Endothelial cell of umbilical vein (primary cell): ENCODE measurements at regions not wholly inside any gene's neighbourhood (a gene's known extent, or its start where the extent isn't known, plus 50 kb on each side); places are given as distances from the start of the nearest gene placed in this dataset.

Source experiments
- BruUV-seq: library from RNA; stranded (reverse); fragments of 400-500 nt; replicated peaks from 2 replicates; lab custom pipeline; 2021; lab: Mats Ljungman, UMichigan
- CTCF ChIA-PET: fragments of 300-600, 350-600 bp; sonication (Branson Sonifier 250); formaldehyde crosslinking; loops from one replicate; lab custom pipeline; 2021; ENCODE audit warnings: antibody characterized with exemption, inconsistent platforms; lab: Charles Lee
- POLR2A ChIA-PET: fragments of 300-600, 350-600 bp; sonication (Branson Sonifier 250); formaldehyde crosslinking; loops from one replicate; lab custom pipeline; 2021; ENCODE audit warnings: antibody characterized with exemption, inconsistent platforms; lab: Charles Lee
- DNase-seq: peaks from one replicate; pipeline ENCODE4 v3.0.0-alpha.2; 2011; ENCODE audit warnings: low read depth, low spot score
- FAIRE-seq: peaks from 2 replicates; lab custom pipeline; 2011; peaks lifted over from hg19 to GRCh38; lab: Jason Lieb, UNC
- H2AFZ ChIP-seq: 2 replicates; pipeline ENCODE4 v1.6.0; 2012; ENCODE audit warnings: low read depth, low read length, control low read depth, inconsistent platforms
- H3K27ac ChIP-seq: 2 replicates; pipeline ENCODE4 v1.5.1; 2011; ENCODE audit warnings: low read depth, mild to moderate bottlenecking, control low read depth, low read length, moderate library complexity; ENCODE audit not compliant: insufficient read depth
- H3K27me3 ChIP-seq, 2 experiments: 2 replicates each; pipeline versions ENCODE4 v1.6.0 to v1.6.1; 2011; ENCODE audit warnings: low read length in 2 of 2, mixed read lengths in 1 of 2; ENCODE audit not compliant: control insufficient read depth in 2 of 2, insufficient read depth in 2 of 2
- H3K36me3 ChIP-seq, 2 experiments: 2 replicates in 1 of 2; 3 replicates in 1 of 2; pipeline ENCODE4 v1.5.1; 2011; ENCODE audit warnings: low read length in 2 of 2, mild to moderate bottlenecking in 1 of 2, moderate library complexity in 1 of 2; ENCODE audit not compliant: control insufficient read depth in 2 of 2, insufficient read depth in 2 of 2; ENCODE audit errors: extremely low read depth in 1 of 2
- H3K4me1 ChIP-seq: 3 replicates; pipeline ENCODE4 v1.5.1; 2011; ENCODE audit warnings: mild to moderate bottlenecking, low read length; ENCODE audit not compliant: control insufficient read depth, insufficient read depth; ENCODE audit errors: extremely low read depth
- H3K4me2 ChIP-seq: 2 replicates; pipeline ENCODE4 v1.6.1; 2011; ENCODE audit warnings: low read length, control low read depth, mixed read lengths; ENCODE audit not compliant: insufficient read depth
- H3K4me3 ChIP-seq, 3 experiments: fragments of 200-600 bp in 1 of 3; sonication (generic), shearing (Covaris generic) in 1 of 3; replicated peaks in 1 of 3; 2 replicates each; pipeline ENCODE4 v1.5.1; 2011 to 2016; ENCODE audit warnings: control low read depth in 3 of 3, low read length in 3 of 3, mild to moderate bottlenecking in 2 of 3, inconsistent platforms in 1 of 3, low read depth in 1 of 3, moderate library complexity in 1 of 3; ENCODE audit not compliant: insufficient read depth in 1 of 3
- H3K79me2 ChIP-seq: 2 replicates; pipeline ENCODE4 v1.6.0; 2012; ENCODE audit warnings: low read length, inconsistent platforms; ENCODE audit not compliant: control insufficient read depth, insufficient read depth
- H3K9ac ChIP-seq: replicated peaks from 2 replicates; pipeline ENCODE3; 2011; ENCODE audit warnings: low read length, control low read depth; ENCODE audit not compliant: insufficient read depth; ENCODE audit errors: extremely low read depth
- H3K9me1 ChIP-seq: replicated peaks from 3 replicates; pipeline ENCODE4 v1.6.0; 2011; ENCODE audit warnings: mild to moderate bottlenecking, low read length; ENCODE audit not compliant: control insufficient read depth, insufficient read depth; ENCODE audit errors: extremely low read depth
- H3K9me3 ChIP-seq: replicated peaks from 2 replicates; pipeline ENCODE4 v1.5.1; 2012; ENCODE audit warnings: low read length, inconsistent platforms; ENCODE audit not compliant: control insufficient read depth, insufficient read depth
- H4K20me1 ChIP-seq: replicated peaks from 2 replicates; pipeline ENCODE3; 2011; ENCODE audit warnings: mild to moderate bottlenecking, low read length; ENCODE audit not compliant: control insufficient read depth, insufficient read depth; ENCODE audit errors: extremely low read depth
- EZH2 ChIP-seq: IDR thresholded peaks from 2 replicates; pipeline ENCODE4 v1.6.1; 2012; ENCODE audit warnings: borderline replicate concordance, low read depth, mild to moderate bottlenecking, moderate library complexity, low read length, inconsistent platforms; ENCODE audit not compliant: severe bottlenecking
- FOS ChIP-seq: IDR thresholded peaks from 2 replicates; pipeline ENCODE4 v1.6.1; 2011; ENCODE audit warnings: mild to moderate bottlenecking, low read length, moderate library complexity, borderline replicate concordance; ENCODE audit not compliant: insufficient read depth
- GATA2 ChIP-seq: IDR thresholded peaks from 2 replicates; pipeline ENCODE4 v1.7.0; 2011; ENCODE audit warnings: low read depth, mild to moderate bottlenecking, moderate library complexity, mixed read lengths, low read length; ENCODE audit not compliant: insufficient read length, insufficient read depth
- JUN ChIP-seq: IDR thresholded peaks from 2 replicates; pipeline ENCODE4 v1.6.1; 2011; ENCODE audit warnings: borderline replicate concordance, low read depth; ENCODE audit not compliant: insufficient read length, insufficient read depth
- MYC ChIP-seq: IDR thresholded peaks from one replicate; pipeline ENCODE4 v1.6.1; 2011; ENCODE audit warnings: mild to moderate bottlenecking, low read depth, low read length
- POLR2A ChIP-seq: IDR thresholded peaks from 2 replicates; pipeline ENCODE4 v1.6.1; 2012; ENCODE audit warnings: low read depth, mild to moderate bottlenecking, control low read depth, low read length
- POLR2AphosphoS5 ChIP-seq: IDR thresholded peaks from 2 replicates; pipeline ENCODE4 v1.6.1; 2012; ENCODE audit warnings: low read depth, mild to moderate bottlenecking, control low read depth, low read length, moderate library complexity; ENCODE audit not compliant: insufficient read depth
- dilution Hi-C: fragments of 300-500 bp; cut with MboI; formaldehyde crosslinking; loops from one replicate; pipeline ENCODE4 v1.15.0; 2019; ENCODE audit warnings: low sequenced_read_pairs; ENCODE audit not compliant: extremely low pct_ligation_motif_present
- intact Hi-C: fragments of 100-400 bp; cut with micrococcal nuclease; formaldehyde crosslinking; loops from one replicate; pipeline ENCODE4 v1.10.0; 2022
- TF ChIP-seq, protein P1 (sequence below): IDR thresholded peaks from 2 replicates; pipeline ENCODE4 v1.6.1; 2011; ENCODE audit not compliant: insufficient read depth, insufficient read length
- TF ChIP-seq, protein P2 (sequence below), 2 donors: IDR thresholded peaks; 1 replicate in 1 of 2; 2 replicates in 1 of 2; pipeline ENCODE4 v1.5.1; 2011; ENCODE audit warnings: low read length in 2 of 2, mild to moderate bottlenecking in 2 of 2, moderate library complexity in 2 of 2, control low read depth in 1 of 2, inconsistent platforms in 1 of 2, low read depth in 1 of 2; ENCODE audit not compliant: insufficient read depth in 1 of 2; ENCODE audit errors: extremely low read depth in 1 of 2

DNA sequence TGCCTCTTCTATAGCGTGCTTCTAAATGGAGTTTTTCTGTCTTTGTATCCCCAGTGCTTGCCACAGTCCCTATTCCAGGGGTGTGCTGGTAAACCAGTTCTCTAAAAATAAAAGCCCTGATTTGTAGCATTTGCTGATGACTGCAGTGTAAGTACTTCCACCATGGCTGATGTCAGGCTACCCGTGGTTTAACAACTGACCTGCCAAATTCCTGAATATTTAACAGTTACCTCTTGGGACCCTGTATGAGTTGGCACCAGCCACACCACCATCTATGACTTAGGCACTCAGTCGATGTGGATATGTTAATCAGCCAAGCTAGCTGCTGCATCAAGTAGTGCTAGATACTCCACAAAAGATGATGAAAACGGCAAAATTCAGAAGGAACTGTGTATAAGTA lies 94.0 kb upstream of the MTNR1B start:
- H3K27me3 ChIP-seq: no peaks in the 10 kb centered on the region
- no peaks in the 10 kb centered on the region for H3K36me3 ChIP-seq
- H4K20me1 ChIP-seq: no peaks in the 10 kb centered on the region
- FAIRE-seq (no peak), DNase-seq (no peak)
- no TSS peak for BruUV-seq
- no peak overlapping the region for H2AFZ ChIP-seq
- no peak overlapping the region for H3K4me3 ChIP-seq
- no peaks in the 10 kb centered on the region for H3K9me1 ChIP-seq
- ChIA-PET CTCF (no interaction called here), POLR2A (no interaction called here)
- dilution Hi-C loops (no loop called here), intact Hi-C loops (no loop called here)
- H3K79me2 ChIP-seq: no peaks in the 10 kb centered on the region
- no peak overlapping the region for H3K9ac ChIP-seq
- H3K27ac ChIP-seq: no peak overlapping the region
- no peaks in the 10 kb centered on the region for H3K9me3 ChIP-seq
- TF ChIP-seq, protein P1, sequence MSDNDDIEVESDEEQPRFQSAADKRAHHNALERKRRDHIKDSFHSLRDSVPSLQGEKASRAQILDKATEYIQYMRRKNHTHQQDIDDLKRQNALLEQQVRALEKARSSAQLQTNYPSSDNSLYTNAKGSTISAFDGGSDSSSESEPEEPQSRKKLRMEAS: no peak
- no peak for TF ChIP-seq GATA2
- TF ChIP-seq JUN: no peak
- no peak for TF ChIP-seq MYC
- TF ChIP-seq, protein P2, sequence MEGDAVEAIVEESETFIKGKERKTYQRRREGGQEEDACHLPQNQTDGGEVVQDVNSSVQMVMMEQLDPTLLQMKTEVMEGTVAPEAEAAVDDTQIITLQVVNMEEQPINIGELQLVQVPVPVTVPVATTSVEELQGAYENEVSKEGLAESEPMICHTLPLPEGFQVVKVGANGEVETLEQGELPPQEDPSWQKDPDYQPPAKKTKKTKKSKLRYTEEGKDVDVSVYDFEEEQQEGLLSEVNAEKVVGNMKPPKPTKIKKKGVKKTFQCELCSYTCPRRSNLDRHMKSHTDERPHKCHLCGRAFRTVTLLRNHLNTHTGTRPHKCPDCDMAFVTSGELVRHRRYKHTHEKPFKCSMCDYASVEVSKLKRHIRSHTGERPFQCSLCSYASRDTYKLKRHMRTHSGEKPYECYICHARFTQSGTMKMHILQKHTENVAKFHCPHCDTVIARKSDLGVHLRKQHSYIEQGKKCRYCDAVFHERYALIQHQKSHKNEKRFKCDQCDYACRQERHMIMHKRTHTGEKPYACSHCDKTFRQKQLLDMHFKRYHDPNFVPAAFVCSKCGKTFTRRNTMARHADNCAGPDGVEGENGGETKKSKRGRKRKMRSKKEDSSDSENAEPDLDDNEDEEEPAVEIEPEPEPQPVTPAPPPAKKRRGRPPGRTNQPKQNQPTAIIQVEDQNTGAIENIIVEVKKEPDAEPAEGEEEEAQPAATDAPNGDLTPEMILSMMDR (IDR thresholded peaks at IDR 0.05; ENCODE audit: extremely low read depth in 1 of 2, insufficient read depth in 1 of 2, low read depth in 1 of 2, low read length in 2 of 2): no peak
- TF ChIP-seq FOS: no peak
- TF ChIP-seq EZH2: no peak
- TF ChIP-seq POLR2AphosphoS5: no peak
- no peak for TF ChIP-seq POLR2A
- no peak overlapping the region for H3K4me2 ChIP-seq
- H3K4me1 ChIP-seq: no peaks in the 10 kb centered on the region
